Common myeloid progenitor, CD34-positive (primary cell): ENCODE measurements at regions not wholly inside any gene's neighbourhood (a gene's known extent, or its start where the extent isn't known, plus 50 kb on each side); places are given as distances from the start of the nearest gene placed in this dataset.

Source experiments
- CTCF ChIA-PET: fragments of 350-600 bp; sonication (Branson Sonifier 250); formaldehyde crosslinking; loops from one replicate; lab custom pipeline; 2021; ENCODE audit warnings: antibody characterized with exemption; lab: Charles Lee
- POLR2A ChIA-PET: fragments of 350-600 bp; sonication (Branson Sonifier 250); formaldehyde crosslinking; loops from one replicate; lab custom pipeline; 2021; ENCODE audit warnings: antibody characterized with exemption; lab: Charles Lee
- DNase-seq, 3 donors: peaks; one replicate each; pipeline versions ENCODE4 v3.0.0 to v3.0.0-alpha.2; 2013
- H3K27ac ChIP-seq, 2 experiments: 1 replicate in 1 of 2; 2 replicates in 1 of 2; pipeline ENCODE4 v1.7.0; 2013; ENCODE audit warnings: inconsistent platforms in 2 of 2, low read length in 2 of 2, mild to moderate bottlenecking in 2 of 2, low read depth in 1 of 2, moderate library complexity in 1 of 2; ENCODE audit not compliant: severe bottlenecking in 2 of 2, insufficient read depth in 1 of 2, poor library complexity in 1 of 2
- H3K27me3 ChIP-seq, 5 experiments: replicated peaks in 2 of 5; 1 replicate in 3 of 5; 2 replicates in 2 of 5; pipeline versions ENCODE4 v1.6.1 to v1.7.0; 2013; ENCODE audit warnings: low read length in 4 of 5, mild to moderate bottlenecking in 2 of 5, moderate library complexity in 2 of 5, inconsistent platforms in 1 of 5; ENCODE audit not compliant: insufficient read depth in 5 of 5, control insufficient read depth in 4 of 5
- H3K36me3 ChIP-seq, 4 experiments: 1 replicate in 2 of 4; 2 replicates in 2 of 4; pipeline versions ENCODE4 v1.6.1 to v1.7.0; 2013; ENCODE audit warnings: low read length in 3 of 4, control low read depth in 1 of 4, mild to moderate bottlenecking in 1 of 4; ENCODE audit not compliant: control insufficient read depth in 4 of 4, insufficient read depth in 4 of 4
- H3K4me1 ChIP-seq, 4 experiments: 1 replicate in 3 of 4; 2 replicates in 1 of 4; pipeline versions ENCODE4 v1.6.1 to v1.7.1; 2013; ENCODE audit warnings: low read length in 3 of 4, mild to moderate bottlenecking in 3 of 4, control low read depth in 1 of 4, inconsistent platforms in 1 of 4, moderate library complexity in 1 of 4; ENCODE audit not compliant: control insufficient read depth in 4 of 4, insufficient read depth in 4 of 4; ENCODE audit errors: control extremely low read depth in 1 of 4
- H3K4me3 ChIP-seq, 7 experiments: 1 replicate in 4 of 7; 2 replicates in 3 of 7; pipeline versions ENCODE4 v1.5.1 to v1.7.0; 2013; ENCODE audit warnings: mild to moderate bottlenecking in 7 of 7, low read length in 6 of 7, moderate library complexity in 6 of 7, inconsistent platforms in 2 of 7, low read depth in 2 of 7, control low read depth in 1 of 7; ENCODE audit not compliant: insufficient read depth in 4 of 7, control insufficient read depth in 1 of 7; ENCODE audit errors: extremely low read depth in 1 of 7
- H3K9me3 ChIP-seq, 5 experiments: 1 replicate in 4 of 5; 2 replicates in 1 of 5; pipeline versions ENCODE4 v1.6.1 to v1.7.1; 2013; ENCODE audit warnings: low read length in 4 of 5, mild to moderate bottlenecking in 2 of 5, inconsistent platforms in 1 of 5, low read depth in 1 of 5, moderate library complexity in 1 of 5; ENCODE audit not compliant: control insufficient read depth in 4 of 5, insufficient read depth in 2 of 5; ENCODE audit errors: control extremely low read depth in 1 of 5
- WGBS: methylation state at CpG from one replicate; pipeline ENCODE4 v1.1.5; 2013; ENCODE audit not compliant: insufficient coverage; 5-methylcytosine and 5-hydroxymethylcytosine counted together

DNA sequence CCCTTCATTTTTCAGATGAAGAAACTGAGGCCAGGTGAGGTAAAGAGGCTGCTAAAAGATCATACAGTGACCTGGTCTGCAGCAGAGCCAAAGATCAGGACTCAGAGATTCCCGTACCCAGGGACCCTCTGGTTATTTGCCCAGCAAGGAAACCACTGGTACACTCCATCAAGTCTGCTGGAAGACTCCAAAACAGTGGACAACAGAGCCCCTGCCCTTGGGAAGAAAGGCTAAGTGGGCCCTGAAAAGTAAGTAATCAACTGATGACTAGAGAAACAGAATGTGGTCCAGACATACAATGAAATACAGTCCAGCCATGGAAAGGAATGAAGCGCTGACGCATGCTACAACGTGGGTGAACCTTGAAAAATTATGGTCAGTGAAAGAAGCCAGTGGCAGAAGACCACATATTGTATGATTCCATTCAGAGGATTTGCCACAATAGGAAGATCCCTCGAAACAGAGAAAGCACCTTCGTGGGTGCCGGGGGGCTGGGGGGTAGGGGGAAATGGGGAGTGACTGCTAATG is 106.4 kb downstream of the ETS2 start:
- Histone ChIP-seq H3K4me3 (no peak overlapping the region), H3K27me3 (no peaks in the 10 kb centered on the region), H3K9me3 (no peaks in the 10 kb centered on the region), H3K27ac (no peak overlapping the region), H3K4me1 (peaks cover 0 to 16% (median 7%) of the 10 kb centered on the region in 4 experiments), H3K36me3 (no peaks in the 10 kb centered on the region)
- DNase-seq: no peak
- CTCF ChIA-PET: no interaction called here
- 100% methylated on average over 4 of the region's 7 CpGs for WGBS
- POLR2A ChIA-PET: no interaction called here

DNA sequence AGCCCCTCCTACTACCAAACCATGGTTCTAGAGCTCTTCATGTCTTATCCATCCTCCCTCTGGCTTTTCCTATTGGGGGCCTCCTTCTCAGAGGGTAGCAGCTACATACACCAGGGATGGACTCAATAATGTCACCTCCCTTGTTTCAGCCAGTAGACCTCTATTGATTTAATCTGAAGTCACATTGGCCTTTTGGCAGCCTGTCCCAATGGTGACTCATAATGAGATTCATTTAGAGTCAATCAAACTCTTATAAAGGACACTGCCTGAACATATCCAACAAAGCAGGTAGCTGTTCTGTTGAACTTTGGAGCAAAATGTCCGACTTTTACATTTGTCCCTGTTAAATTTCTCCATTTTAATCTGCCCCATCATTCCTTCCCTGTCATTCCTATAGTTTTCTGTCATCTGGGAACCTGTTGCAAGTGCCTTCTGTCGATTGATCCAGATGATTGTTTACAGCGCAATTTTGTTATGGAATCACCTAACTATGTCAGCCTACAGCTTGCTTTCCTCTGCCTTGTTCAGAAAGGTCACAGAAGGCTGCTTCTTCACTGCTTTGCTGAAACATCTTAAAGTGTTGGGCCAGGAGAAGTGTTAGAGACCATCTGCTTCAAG is 105.9 kb downstream of the ETS2 start:
- Histone ChIP-seq H3K27me3 (no peaks in the 10 kb centered on the region), H3K36me3 (no peaks in the 10 kb centered on the region), H3K9me3 (no peaks in the 10 kb centered on the region), H3K4me3 (no peak overlapping the region), H3K27ac (no peak overlapping the region), H3K4me1 (peaks cover 0 to 16% (median 7%) of the 10 kb centered on the region in 4 experiments)
- ChIA-PET CTCF (no interaction called here), POLR2A (no interaction called here)
- no peak for DNase-seq
- WGBS: 95% methylated on average over 3 of the region's 3 CpGs

DNA sequence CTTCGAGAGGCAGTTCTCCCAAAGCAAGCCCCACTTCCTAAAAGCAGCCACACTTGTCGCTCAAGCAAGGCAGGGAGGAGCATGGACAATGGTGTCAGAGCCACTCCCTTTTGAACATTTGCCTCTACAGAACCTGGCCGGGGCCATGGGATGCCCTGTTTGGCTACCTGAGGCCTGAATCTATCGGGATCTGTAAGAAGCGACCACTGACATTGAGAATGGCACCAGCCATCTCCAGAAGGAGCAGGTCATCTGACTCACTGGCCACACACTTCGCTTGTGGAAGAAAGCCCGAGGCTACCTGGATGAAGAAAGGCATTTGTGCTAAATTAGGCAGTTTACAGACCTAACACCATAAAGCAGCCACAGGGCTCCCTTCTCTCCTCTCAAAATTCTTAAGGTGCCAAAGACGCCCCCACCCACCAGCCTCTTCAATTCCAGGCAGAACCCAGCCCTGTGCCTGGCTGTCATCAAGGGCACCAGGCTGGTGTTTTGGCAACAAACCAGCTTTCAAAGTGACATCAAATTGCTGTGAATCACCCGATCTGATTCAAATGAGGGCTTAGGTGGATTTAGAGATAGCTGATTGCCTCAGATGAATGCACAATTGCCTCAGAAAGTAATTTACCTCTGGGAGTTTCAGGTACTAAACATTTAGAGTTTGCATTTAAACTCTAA is 104.8 kb downstream of the ETS2 start:
- DNase-seq: peak in 2 of 3 donors; percentile 28 to 40
- Histone ChIP-seq H3K27me3 (no peaks in the 10 kb centered on the region), H3K4me1 (peaks cover 0 to 16% (median 7%) of the 10 kb centered on the region in 4 experiments), H3K27ac (no peak overlapping the region), H3K4me3 (no peak overlapping the region), H3K36me3 (no peaks in the 10 kb centered on the region), H3K9me3 (no peaks in the 10 kb centered on the region)
- WGBS: 93% methylated on average over 9 of the region's 9 CpGs
- CTCF ChIA-PET: no interaction called here
- POLR2A ChIA-PET: no interaction called here

DNA sequence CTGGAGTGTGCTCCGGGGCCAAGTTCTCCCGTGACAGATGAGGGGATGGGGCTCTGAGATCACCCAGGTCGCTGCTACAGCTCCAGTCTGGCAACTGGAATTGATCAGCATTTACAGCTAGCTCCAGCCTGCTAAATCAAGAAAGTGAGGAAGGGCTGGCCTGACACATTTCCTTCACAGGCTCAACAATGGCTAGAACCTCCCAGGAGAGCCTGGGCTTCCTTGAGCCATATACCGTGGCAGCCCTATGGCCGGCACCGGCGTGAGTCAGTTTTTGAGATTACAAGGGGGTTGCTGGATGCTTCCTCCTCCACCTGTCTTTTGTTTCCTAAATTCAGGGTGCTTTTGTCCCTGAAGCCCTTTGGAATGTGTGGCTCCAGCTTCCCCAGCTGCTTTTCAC is 104.2 kb downstream of the ETS2 start:
- DNase-seq: no peak
- 97% methylated on average over 7 of the region's 7 CpGs for WGBS
- Histone ChIP-seq H3K4me3 (no peak overlapping the region), H3K4me1 (peaks cover 0 to 14% (median 7%) of the 10 kb centered on the region in 4 experiments), H3K9me3 (no peaks in the 10 kb centered on the region), H3K36me3 (no peaks in the 10 kb centered on the region), H3K27ac (no peak overlapping the region), H3K27me3 (no peaks in the 10 kb centered on the region)
- ChIA-PET CTCF (no interaction called here), POLR2A (no interaction called here)

DNA sequence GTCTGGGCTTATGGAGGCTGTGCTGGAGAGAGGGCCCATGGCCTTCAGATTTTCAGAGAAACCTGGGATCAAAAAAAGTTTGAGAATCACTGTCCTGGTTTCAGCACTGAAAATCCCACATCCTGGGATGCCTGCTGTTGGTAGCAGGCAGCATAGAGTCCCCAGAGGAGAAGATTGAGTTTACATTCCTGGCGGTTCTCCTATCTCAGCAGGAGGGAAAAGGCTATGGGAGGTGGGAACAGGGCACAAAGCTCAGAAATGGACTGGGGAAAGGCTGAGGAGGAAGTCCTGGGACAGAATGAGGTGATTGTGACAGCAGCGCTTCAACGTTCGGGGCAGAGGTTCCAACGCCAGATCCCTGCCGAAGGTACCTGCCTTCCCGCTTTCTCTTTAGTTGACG is 103.4 kb downstream of the ETS2 start:
- Histone ChIP-seq H3K9me3 (peaks cover 0 to 3% (median 0%) of the 10 kb centered on the region in 5 experiments), H3K27me3 (no peaks in the 10 kb centered on the region), H3K4me1 (peaks cover 0 to 10% (median 4%) of the 10 kb centered on the region in 4 experiments), H3K4me3 (no peak overlapping the region), H3K27ac (no peak overlapping the region), H3K36me3 (no peaks in the 10 kb centered on the region)
- POLR2A ChIA-PET: no interaction called here
- CTCF ChIA-PET: no interaction called here
- DNase-seq: no peak
- 100% methylated on average over 8 of the region's 8 CpGs for WGBS

DNA sequence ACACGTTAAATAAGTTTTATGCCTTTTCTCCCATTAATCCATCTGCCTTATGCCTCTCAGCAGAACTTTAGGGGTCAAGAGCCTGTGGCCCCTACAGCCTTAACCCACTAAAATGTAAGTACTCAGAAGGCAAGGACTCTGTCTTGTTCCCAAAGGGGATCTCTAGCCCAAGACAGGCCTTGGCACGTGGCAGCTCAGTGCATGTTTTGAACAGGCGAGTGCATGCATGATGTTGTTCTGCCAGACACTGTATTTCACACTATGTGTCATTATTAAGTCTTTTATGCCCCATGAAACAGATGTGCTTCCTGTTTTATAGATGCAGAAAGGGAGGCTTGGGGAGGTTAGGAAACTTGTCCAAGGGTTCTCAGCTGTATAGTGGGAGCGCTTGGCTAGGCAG is 102.8 kb downstream of the ETS2 start:
- Histone ChIP-seq H3K9me3 (peaks cover 0 to 3% (median 0%) of the 10 kb centered on the region in 5 experiments), H3K36me3 (no peaks in the 10 kb centered on the region), H3K27me3 (no peaks in the 10 kb centered on the region), H3K4me3 (no peak overlapping the region), H3K4me1 (peaks cover 0 to 9% (median 4%) of the 10 kb centered on the region in 4 experiments), H3K27ac (no peak overlapping the region)
- no peak for DNase-seq
- POLR2A ChIA-PET: no interaction called here
- CTCF ChIA-PET: no interaction called here
- WGBS: 100% methylated on average over 1 of the region's 4 CpGs

DNA sequence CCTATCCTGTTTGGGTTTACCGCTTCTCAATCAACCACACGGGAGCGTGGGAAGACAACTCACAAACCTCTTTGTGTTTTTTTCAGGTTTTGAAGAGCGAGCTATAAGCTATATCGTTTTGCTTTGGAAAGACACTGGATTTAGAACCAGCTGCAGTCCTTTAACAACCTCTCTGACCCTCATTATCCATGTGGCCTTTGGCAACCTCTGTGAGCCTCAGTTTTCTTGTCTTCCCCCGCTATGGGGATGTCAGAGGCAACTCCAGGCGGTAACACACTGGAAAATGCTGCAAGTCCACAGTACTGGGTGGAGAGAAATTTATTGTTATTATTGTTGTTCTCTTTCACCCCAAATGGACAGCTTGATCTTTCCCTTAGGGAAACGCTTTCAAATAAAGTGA is 100.0 kb downstream of the ETS2 start:
- CTCF ChIA-PET: interaction anchor here (0.8 kb wide), 1 partner anchor 19 kb away, joined by 4 read pairs; no protein-coding TSS in a partner anchor

More for the DNA sequence above, 100.0 kb downstream of the ETS2 start:
- no peaks in the 10 kb centered on the region for H3K36me3 ChIP-seq
- DNase-seq: no peak
- POLR2A ChIA-PET: no interaction called here
- no peaks in the 10 kb centered on the region for H3K4me1 ChIP-seq
- WGBS: 100% methylated on average over 5 of the region's 8 CpGs
- no peaks in the 10 kb centered on the region for H3K27me3 ChIP-seq
- H3K27ac ChIP-seq: no peak overlapping the region
- H3K4me3 ChIP-seq: no peak overlapping the region
- H3K9me3 ChIP-seq: peaks cover 1 to 12% (median 5%) of the 10 kb centered on the region in 5 experiments
